ENCODE measurements at regions not wholly inside any gene's neighbourhood (a gene's known extent, or its start where the extent isn't known, plus 50 kb on each side); places are given as distances from the start of the nearest gene placed in this dataset.

GRCh38 chr11:101362643-101363042, 221.2 kb downstream of the TRPC6 start:
- FAIRE-seq: no peak
- DNase-seq (ENCODE audit: low read depth, low spot score): no peak
- no peak overlapping the region for H3K4me3 ChIP-seq (replicated peaks in 1 of 3; ENCODE audit: insufficient read depth in 1 of 3, low read depth in 1 of 3, low read length in 3 of 3)
- ChIA-PET POLR2A (no interaction called here), CTCF (no interaction called here)
- H3K36me3 ChIP-seq (ENCODE audit: control insufficient read depth in 2 of 2, extremely low read depth in 1 of 2, insufficient read depth in 2 of 2, low read length in 2 of 2): no peaks in the 10 kb centered on the region
- no peaks in the 10 kb centered on the region for H3K27me3 ChIP-seq (ENCODE audit: control insufficient read depth in 2 of 2, insufficient read depth in 2 of 2, low read length in 2 of 2)
- dilution Hi-C loops (cut with MboI; ENCODE audit: extremely low pct_ligation_motif_present, low sequenced_read_pairs): no loop called here
- BruUV-seq (replicated peaks): no TSS peak
- H3K4me1 ChIP-seq (ENCODE audit: control insufficient read depth, extremely low read depth, insufficient read depth, low read length): no peaks in the 10 kb centered on the region
- intact Hi-C loops (cut with micrococcal nuclease): no loop called here
- no peaks in the 10 kb centered on the region for H3K79me2 ChIP-seq (ENCODE audit: control insufficient read depth, insufficient read depth, low read length)
- H3K4me2 ChIP-seq (ENCODE audit: insufficient read depth, low read length): no peak overlapping the region
- no peak overlapping the region for H2AFZ ChIP-seq (ENCODE audit: low read depth, low read length)
- H3K9me3 ChIP-seq (replicated peaks; ENCODE audit: control insufficient read depth, insufficient read depth, low read length): no peaks in the 10 kb centered on the region
- H3K9ac ChIP-seq (replicated peaks; ENCODE audit: extremely low read depth, insufficient read depth, low read length): no peak overlapping the region
- TF ChIP-seq CTCF (IDR thresholded peaks at IDR 0.05; ENCODE audit: extremely low read depth in 1 of 2, insufficient read depth in 1 of 2, low read depth in 1 of 2, low read length in 2 of 2) (no peak), FOS (IDR thresholded peaks at IDR 0.05; ENCODE audit: borderline replicate concordance, insufficient read depth, low read length) (no peak), JUN (IDR thresholded peaks at IDR 0.05; ENCODE audit: borderline replicate concordance, insufficient read depth, insufficient read length, low read depth) (no peak), POLR2A (IDR thresholded peaks at IDR 0.05; ENCODE audit: low read depth, low read length) (no peak), MYC (IDR thresholded peaks at IDR 0.05; ENCODE audit: low read depth, low read length) (no peak)
- H3K9me1 ChIP-seq (replicated peaks; ENCODE audit: control insufficient read depth, extremely low read depth, insufficient read depth, low read length): no peaks in the 10 kb centered on the region
- H3K27ac ChIP-seq (ENCODE audit: insufficient read depth, low read depth, low read length): no peak overlapping the region
- H4K20me1 ChIP-seq (replicated peaks; ENCODE audit: control insufficient read depth, extremely low read depth, insufficient read depth, low read length): no peaks in the 10 kb centered on the region

- Histone ChIP-seq H3K4me3 (replicated peaks in 1 of 3; ENCODE audit: insufficient read depth in 1 of 3, low read depth in 1 of 3, low read length in 3 of 3) (no peak overlapping the region), H3K4me2 (ENCODE audit: insufficient read depth, low read length) (no peak overlapping the region), H3K79me2 (ENCODE audit: control insufficient read depth, insufficient read depth, low read length) (no peaks in the 10 kb centered on the region), H3K27ac (ENCODE audit: insufficient read depth, low read depth, low read length) (no peak overlapping the region), H3K36me3 (ENCODE audit: control insufficient read depth in 2 of 2, extremely low read depth in 1 of 2, insufficient read depth in 2 of 2, low read length in 2 of 2) (no peaks in the 10 kb centered on the region), H3K9me3 (replicated peaks; ENCODE audit: control insufficient read depth, insufficient read depth, low read length) (no peaks in the 10 kb centered on the region), H4K20me1 (replicated peaks; ENCODE audit: control insufficient read depth, extremely low read depth, insufficient read depth, low read length) (no peaks in the 10 kb centered on the region), H3K27me3 (ENCODE audit: control insufficient read depth in 2 of 2, insufficient read depth in 2 of 2, low read length in 2 of 2) (no peaks in the 10 kb centered on the region), H3K4me1 (ENCODE audit: control insufficient read depth, extremely low read depth, insufficient read depth, low read length) (no peaks in the 10 kb centered on the region), H3K9ac (replicated peaks; ENCODE audit: extremely low read depth, insufficient read depth, low read length) (no peak overlapping the region), H2AFZ (ENCODE audit: low read depth, low read length) (no peak overlapping the region), H3K9me1 (replicated peaks; ENCODE audit: control insufficient read depth, extremely low read depth, insufficient read depth, low read length) (no peaks in the 10 kb centered on the region)
- no TSS peak for BruUV-seq (replicated peaks)
- no peak for TF ChIP-seq EZH2 (IDR thresholded peaks at IDR 0.05; ENCODE audit: borderline replicate concordance, low read depth, low read length, severe bottlenecking)
- no peak for TF ChIP-seq POLR2A (IDR thresholded peaks at IDR 0.05; ENCODE audit: low read depth, low read length)
- TF ChIP-seq FOS (IDR thresholded peaks at IDR 0.05; ENCODE audit: borderline replicate concordance, insufficient read depth, low read length): no peak
- TF ChIP-seq GATA2 (IDR thresholded peaks at IDR 0.05; ENCODE audit: insufficient read depth, insufficient read length, low read depth, low read length): no peak
- intact Hi-C loops (cut with micrococcal nuclease) (no loop called here), dilution Hi-C loops (cut with MboI; ENCODE audit: extremely low pct_ligation_motif_present, low sequenced_read_pairs) (no loop called here)
- FAIRE-seq (no peak), DNase-seq (ENCODE audit: low read depth, low spot score) (no peak)
- POLR2A ChIA-PET: no interaction called here
- CTCF ChIA-PET: no interaction called here
Measured at GRCh38 chr11:101357771-101358170, 226.0 kb downstream of the TRPC6 start.
